NCI-H345 treated with DMSO at 0.1 percent for 48 hours (cell line): ENCODE measurements at regions not wholly inside any gene's neighbourhood (a gene's known extent, or its start where the extent isn't known, plus 50 kb on each side); places are given as distances from the start of the nearest gene placed in this dataset.
"Not testable (repeated sequence)": the region's sequence is repeated elsewhere in the genome, so short reads cannot be mapped to it uniquely, and the experiment has no call there.

Experiments used
- DNase-seq: peaks from one replicate; lab custom pipeline; 2025; ENCODE audit not compliant: unreplicated experiment; lab: John Stamatoyannopoulos, UW

DNA sequence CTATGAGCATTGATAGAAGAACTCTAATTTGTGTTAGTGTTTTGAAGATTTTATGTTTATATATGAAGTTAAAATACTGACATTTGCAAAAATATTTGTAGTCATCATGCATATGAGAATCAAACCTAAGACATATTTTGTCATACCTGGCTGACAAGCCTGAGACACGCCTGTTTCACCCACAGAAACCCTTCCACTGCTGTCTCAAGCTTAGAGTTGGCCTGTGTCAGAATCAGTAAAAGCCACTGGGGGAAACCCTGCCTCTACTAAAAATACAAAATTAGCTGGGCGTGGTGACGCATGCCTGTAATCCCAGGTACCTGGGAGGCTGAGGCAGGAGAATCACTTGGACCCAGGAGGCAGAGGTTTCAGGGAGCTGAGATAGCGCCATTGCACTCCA lies 218.0 kb upstream of the C1QTNF3 start:
- DNase-seq = not testable (repeated sequence)

DNA sequence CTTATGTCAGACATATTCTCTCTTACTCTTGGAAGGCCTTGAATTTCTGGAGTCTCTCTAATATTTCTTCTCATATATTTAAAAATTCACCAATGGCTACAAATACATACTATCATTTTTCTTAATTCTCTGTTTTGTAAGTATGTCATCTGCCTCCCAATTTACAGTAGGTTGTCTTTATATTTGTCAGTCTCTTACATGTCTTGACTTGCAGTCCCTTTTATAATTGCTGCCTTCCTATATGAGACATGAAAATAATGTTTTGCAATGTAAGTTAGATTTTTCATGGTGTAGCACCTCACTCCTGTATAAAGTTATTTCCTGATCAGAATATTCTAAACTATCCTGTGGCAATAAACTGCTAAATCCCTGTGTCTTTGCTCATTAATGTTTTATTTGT lies 223.1 kb upstream of the C1QTNF3 start:
- not testable (repeated sequence) for DNase-seq

DNA sequence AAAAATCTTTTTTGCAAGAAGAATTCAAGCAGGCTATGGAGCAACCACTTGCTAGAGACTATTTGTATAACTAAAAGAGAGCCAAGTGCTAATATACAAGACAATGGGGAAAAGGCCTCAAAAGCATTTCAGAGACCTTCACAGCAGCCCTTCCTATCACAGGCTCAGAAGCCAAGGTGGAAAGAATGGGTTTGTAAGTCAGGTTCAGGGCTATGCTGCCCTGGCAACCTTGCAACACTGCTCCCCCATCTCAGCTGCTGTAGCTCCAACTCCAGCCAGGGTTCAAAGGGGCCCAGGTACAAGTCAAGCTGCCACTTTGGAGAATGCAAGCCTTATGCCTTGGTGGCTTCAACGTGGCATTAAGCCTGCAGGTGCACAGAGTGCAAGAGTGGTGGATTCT lies 253.7 kb upstream of the C1QTNF3 start:
- not testable (repeated sequence) for DNase-seq

DNA sequence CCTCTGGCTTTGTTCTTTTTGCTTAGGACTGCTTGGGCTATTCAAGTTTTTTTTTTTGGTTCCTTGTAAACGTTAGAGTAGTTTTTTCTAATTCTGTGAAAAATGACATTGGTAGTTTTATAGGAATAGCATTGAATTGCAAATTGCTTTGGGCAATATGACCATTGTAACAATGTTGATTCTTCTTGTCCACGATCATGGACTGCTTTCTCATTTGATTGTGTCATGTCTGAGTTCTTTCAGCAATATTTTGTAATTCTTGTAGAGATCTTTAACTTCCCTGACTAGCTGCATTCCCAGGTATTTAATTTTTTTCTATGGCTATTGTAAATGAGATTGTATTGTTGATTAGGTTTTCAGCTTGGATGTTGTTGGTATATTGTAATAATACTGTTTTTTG lies 286.2 kb upstream of the C1QTNF3 start:
- DNase-seq = not testable (repeated sequence)

DNA sequence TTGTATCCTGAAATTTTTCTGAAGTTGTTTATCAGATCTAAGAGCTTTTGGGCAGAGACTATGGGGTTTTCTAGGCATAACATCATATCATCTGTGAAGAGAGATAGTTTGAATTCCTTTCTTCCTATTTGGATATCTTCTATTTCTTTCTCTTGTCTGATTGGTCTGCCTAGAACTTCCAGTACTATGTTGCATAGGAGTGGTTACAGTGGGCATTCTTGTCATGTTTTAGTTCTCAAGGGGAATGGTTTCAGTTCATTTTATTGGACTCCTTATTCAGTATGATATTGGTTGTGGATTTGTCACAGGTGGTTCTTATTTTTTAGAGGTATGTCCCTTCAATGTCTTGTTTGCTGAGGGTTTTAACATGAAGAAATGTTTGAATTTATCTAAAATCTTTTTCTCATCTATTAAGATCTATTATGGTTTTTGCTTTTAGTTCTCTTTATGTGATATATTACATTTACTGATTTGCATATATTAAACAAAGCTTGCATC lies 286.6 kb upstream of the C1QTNF3 start:
- DNase-seq = not testable (repeated sequence)

DNA sequence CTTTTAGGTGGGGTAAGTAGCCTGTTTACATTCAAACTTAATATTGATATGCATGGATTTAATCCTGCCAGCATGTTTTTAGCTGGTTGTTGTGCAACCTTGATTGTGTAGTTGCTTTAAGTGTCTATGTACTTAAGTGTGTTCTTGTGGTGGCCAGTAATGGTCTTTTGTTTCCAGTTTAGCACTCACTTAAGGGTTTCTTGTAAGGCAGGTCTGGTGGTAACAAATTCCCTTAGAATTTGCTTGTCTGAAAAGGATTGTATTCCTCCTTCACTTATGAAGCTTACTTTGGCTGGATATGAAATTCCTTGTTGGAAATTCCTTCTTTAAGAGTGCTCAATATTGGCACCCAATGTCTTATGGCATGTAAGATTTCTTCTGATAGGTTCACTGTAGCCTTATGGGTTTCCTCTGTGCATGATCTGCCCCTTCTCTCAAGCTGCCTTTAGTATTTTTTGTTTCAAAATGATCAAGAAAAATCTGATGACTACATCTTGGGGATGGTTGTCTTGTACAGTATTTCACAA lies 289.0 kb upstream of the C1QTNF3 start:
- DNase-seq = not testable (repeated sequence)

DNA sequence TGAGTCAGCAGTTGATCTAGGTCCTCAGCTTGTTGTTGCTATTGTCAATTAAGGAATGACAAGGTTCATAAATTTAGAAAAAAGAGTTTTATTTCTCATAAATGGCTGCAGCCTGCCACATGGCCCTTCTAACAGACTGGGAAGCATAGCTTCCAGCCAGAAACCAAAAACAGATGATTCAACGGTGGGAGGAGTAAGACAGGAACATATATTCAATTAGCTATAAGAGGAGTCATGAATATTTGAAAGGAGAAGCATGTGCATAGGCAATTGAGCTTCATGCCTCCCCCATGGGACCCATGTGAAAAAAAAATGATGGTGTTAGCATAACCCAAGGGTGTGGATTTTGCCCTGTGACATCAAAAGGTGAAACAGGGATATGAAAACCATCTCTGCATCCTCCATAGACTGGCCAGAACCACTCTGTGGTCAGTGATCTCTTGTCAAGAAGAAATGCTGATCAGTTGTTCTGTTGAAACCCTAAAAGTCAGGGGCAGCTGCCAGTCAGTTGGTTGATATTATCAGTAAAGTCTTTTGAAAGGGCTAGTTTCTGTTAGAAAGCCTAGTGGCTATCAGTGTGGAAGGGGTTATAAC lies 296.5 kb upstream of the C1QTNF3 start:
- DNase-seq = not testable (repeated sequence)

DNA sequence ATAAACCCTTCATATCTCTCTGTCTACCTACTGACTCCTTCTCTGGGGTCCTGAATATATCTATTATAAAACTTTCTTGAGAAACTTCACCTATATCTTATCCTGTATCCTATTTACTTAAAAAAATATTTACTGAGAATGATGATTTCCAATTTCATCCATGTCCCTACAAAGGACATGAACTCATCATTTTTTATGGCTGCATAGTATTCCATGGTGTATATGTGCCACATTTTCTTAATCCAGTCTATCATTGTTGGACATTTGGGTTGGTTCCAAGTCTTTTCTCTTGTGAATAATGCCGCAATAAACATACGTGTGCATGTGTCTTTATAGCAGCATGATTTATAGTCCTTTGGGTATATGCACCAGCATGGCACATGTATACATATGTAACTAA lies 301.7 kb upstream of the RAI14 start:
- DNase-seq = not testable (repeated sequence)

DNA sequence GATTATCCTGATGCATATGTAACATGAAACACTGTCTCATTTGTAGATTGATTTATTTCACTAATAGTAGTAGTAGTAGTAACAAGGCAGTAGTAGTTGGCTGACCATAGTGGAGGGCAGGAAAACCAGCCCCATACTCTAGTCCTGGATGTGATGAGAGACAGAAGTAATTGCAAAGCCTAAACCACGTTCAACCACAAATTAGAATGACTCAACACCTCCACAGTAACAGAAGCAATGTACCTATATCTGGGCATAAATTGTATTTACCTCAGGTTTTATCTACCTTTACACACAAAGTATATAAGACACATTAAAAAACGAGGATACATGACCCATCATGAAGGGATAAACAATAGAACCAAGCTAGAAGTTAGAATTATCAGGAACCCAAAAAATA lies 284.7 kb upstream of the RAI14 start:
- DNase-seq = not testable (repeated sequence)

DNA sequence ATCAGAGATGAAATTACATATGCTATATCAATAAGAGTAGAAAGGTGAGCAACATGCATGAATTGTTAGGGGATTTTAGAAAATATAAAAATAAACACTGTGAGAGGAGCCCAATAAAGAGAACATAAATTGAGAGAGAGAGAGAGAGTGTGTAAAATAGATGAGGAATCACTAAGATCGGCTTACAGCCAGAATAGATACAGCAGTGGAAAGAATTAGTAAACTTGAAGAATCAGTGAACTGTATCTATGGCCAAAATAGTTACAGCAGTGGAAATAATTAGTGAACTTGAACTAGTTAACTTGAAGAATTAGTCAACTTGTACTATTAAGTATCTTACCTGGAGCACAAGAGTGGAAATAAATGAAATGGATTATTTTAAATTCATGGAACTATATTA lies 284.3 kb upstream of the RAI14 start:
- DNase-seq = not testable (repeated sequence)

DNA sequence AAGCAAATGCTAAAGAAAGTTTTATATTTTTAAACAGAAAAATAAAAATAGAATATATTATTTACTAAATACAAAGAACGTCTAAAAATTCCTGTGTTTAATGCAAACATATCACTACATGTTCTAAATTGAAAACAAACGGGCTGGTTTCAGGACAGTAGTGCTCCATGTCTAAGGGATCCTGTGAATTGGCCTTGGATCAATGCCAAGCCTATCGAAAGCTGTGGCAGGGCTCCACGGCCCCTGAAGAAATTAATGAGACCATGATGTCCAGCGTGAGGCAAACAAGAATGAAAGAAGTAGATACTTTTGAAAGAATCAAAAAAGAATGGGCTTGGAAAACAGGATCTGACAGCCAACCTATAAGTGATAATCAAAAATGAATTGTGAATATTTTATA lies 283.4 kb upstream of the RAI14 start:
- not testable (repeated sequence) for DNase-seq

DNA sequence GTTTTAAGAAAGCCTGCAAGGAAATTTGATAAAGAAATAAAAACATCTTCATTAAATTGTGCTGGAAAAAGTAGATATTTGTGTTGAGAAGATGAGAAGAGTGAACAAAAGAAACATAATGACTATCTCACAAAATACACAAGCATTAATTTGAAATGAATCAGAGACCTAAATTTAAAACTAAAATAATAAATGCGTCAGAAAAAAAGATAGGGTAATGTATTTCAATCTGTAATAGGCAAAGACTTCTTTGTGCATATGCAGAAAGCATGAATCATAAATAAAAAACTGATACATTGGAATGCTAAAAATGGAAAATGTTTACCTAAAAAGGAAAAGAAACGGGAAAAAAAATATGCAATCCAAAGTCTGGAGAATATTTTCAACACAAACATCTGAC lies 278.5 kb upstream of the RAI14 start:
- not testable (repeated sequence) for DNase-seq

DNA sequence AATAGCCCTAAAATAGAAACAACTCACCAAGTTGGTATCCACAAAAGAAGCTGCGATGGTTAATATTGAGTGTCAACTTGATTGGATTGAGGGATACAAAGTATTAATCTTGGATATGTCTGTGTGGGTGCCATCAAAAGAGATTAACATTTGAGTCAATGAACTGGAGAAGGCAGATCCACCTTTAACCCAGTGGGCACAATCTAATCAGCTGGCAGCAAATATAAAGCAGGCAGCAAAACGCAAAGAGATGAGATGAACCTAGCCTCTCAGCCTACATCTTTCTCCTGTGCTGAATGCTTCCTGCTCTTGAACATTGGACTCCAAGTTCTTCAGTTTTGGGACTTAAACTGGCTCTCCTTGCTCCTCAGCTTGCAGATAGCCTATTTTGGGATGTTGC lies 277.6 kb upstream of the RAI14 start:
- not testable (repeated sequence) for DNase-seq

DNA sequence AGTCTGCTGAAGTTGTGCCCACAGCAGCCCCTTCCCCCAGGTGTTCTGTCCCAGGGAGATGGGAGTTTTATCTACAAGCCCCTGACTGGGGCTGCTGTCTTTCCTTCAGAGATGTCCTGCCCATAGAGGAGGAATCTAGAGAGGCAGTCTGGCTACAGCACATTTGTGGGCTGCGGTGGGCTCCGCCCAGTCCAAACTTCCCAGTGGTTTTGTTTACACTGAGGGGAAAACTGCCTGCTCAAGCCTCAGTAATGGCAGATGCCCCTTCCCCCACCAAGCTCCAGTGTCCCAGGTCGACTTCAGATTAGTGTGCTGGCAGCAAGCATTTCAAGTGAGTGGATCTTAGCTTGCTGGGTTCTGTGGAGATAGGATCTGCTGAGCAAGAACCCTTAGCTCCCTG lies 267.4 kb upstream of the RAI14 start:
- DNase-seq = not testable (repeated sequence)

DNA sequence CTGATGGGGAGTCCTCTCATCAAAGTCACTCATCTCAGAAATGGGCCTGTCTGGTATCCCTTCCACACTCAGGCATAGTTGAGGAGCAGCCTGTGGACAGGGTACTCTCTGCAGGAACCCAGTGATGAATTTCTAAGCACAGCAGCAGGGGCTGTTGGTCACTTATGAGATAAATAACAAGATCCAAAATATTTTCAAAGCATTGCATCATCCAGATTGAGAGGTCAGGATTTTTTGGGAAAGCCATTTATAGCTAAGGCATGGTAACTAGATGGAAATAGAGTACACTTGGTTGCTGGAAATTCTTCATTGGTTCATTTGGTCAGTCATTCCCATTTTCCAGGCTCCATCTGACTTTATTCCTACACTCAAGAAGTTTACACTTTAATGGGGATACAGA lies 246.8 kb upstream of the RAI14 start:
- DNase-seq = no peak

DNA sequence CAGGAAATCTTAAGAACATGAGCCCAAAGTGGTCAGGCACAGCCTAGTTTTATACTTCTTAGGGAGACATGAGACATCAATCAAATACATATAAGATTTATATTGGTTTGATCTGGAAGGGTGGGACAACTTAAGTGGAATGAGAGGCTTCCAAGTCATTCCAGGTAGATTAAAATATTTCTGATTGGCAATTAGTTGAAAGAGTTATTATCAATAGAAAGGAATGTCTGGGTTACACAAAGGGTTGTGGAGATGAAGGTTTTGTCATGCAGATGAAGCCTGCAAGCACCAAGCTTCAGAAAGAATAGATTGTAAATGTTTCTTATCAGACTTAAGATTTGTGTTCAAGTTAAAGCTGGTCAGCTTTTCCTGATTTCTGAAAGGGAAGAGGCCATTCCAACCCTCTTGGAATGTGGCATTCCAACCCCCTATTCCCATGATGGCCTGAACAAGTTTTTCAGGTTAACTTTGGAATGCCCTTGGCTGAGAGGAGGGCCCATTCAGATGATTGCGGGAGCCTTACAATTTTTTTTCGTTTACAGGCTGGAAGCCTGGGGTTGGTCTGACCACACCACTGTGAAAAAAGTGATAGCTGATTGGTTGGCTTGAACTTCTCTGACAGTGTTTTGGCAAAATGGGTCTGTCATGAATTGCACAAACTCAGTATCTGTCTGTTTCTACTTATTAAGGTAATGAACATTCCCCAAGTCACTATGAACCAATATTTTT lies 245.6 kb upstream of the RAI14 start:
- no peak for DNase-seq

DNA sequence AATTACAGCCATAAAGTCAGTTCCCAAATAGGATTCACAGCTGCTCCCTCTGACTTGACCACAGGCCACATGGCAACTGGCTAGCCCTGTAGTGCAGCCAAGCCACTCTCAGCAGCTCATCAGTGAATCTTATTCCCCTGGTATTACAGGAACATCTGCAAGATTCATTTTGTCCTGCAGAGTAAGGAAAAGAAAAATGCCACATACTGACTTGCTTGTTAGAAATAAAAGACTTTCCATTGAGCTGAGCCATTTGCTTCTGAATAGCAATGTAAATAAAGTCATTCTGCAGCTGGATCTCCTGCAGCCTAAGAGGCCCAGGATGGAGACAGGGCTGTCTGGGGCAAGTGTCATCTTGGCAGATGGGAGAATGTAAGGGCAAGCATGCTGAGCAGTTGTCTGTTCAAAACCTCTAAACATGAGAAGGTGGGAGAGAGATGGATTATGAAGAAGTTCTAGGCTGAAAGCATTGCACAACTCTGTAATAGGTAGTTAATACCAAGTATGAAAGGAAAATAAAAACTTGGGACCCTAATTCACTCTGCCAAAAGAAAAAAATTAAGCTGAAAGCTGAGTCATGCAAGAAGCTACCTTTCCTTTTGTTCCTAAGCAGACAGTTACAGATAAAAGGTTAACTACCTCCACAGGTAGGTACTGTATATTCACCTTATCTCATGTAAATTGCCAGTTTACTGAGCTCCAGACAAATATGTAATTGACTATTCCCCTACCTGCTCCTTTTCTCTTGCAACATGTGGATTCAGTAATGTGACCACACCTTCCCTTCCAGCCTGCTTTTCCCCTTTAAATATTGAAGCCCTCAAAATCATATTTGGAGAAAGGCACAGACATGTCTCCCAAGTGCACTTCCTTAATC lies 244.4 kb upstream of the RAI14 start:
- peak; percentile 48 for DNase-seq

DNA sequence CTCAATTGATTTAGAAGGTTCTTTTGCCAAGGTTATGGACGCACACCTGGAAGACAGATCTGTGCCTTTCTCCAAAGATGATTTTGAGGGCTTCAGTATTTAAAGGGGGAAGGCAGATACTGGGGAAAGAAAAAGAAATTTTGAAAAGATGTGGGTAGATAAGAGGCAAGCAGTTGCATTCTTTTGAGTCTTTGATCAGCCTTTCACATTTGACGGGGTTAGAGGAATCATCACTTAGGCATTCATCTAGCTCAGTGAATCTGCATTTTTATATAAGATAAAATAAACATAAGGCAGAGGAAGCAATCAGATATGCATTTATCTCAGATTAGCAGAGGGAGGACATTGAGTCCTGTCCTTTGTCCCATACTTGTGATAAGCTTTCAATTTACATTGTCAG lies 243.4 kb upstream of the RAI14 start:
- DNase-seq = no peak

DNA sequence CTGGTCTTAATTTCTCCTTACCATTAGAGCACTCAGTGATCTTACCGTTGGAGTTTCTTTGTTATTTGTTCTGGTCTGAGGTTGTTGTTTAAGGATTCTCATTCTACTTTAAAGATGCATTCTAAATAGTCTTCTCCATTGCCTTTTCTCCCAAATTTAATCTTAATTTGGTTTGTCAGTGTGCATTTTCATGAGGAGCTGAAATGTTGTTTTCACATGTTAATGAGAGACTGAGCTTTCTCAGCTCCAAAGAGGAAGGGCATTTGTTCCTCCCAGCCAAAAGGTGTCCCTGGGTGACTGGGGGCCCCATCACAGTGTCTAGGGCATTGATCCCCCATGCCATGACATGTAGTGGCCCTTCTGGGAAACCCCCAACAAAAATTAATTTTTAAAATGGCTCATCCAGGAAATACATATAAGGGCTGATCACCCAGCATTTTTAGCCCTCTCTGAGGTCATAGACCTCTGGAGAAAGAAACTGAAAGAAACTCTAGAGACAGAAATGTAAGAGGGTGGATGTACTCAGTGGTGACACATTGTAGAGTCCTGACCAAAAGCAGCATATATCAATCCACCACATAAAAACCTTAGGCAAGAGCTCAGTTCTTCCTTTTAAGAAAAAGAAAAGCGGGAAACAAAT lies 240.4 kb upstream of the RAI14 start:
- no peak for DNase-seq

DNA sequence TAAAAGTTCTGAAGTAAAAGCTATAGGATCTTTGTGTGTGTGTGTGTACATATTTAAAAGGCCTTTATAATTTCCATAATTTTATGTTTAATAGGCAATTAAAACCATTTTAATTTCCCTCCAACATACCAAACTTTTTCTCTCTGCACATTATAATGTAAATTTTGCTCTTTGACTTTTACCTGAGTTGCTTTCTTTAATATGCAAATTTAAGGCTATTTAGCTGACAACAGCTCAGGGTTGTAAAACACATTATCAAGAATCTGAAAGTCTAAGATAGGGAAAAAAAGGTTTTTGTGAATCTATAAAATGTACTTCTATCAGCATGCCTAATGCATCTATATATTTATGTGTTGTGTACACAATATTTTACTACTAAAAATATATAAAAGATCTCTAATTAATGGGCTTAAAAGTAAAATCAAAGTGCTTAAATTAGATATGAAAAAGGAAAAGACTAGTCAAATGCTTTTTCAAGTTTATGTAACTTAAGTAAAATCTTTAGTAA lies 239.6 kb upstream of the RAI14 start:
- DNase-seq = no peak

DNA sequence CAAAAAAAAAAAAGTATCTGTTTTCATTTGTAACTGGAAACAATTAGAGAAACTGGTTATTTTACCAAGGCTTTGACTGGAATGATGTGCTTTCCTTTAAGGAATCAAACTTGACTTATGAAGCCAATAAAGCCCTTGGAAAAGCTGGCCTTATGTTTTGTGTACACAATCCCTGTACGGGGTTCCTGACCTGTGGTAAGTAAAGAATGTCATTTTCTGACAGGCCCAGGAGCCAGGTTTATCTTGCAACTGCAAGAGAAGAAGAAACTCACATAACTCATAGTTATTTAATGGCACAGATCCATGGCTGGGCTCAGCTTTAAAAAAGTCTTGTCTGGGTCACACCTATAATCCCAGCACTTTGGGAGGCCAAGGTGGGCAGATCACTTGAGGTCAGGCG lies 235.9 kb upstream of the RAI14 start:
- DNase-seq = not testable (repeated sequence)
